ENCODE measurements at regions not wholly inside any gene's neighbourhood (a gene's known extent, or its start where the extent isn't known, plus 50 kb on each side); places are given as distances from the start of the nearest gene placed in this dataset.

GRCh38 chr12:131313635-131314034, 359.9 kb downstream of the ADGRD1 start:
- Mint-ChIP-seq H3K36me3 (ENCODE audit: low read depth, unreplicated experiment) (peaks cover 9% of the 10 kb centered on the region), H3K27me3 (ENCODE audit: unreplicated experiment) (peaks cover 11% of the 10 kb centered on the region), H3K9me3 (ENCODE audit: unreplicated experiment) (peaks cover 16% of the 10 kb centered on the region), H3K4me3 (ENCODE audit: unreplicated experiment) (no peak overlapping the region), H3K4me1 (ENCODE audit: unreplicated experiment) (peaks cover 5% of the 10 kb centered on the region), H3K27ac (ENCODE audit: unreplicated experiment) (no peak overlapping the region)
- DNase-seq (ENCODE audit: low spot score) = no peak
- TF ChIP-seq CTCF (IDR thresholded peaks at IDR 0.05; ENCODE audit: unreplicated experiment) = no peak

- peaks cover 19% of the 10 kb centered on the region for H3K9me3 Mint-ChIP-seq (ENCODE audit: unreplicated experiment)
- peaks cover 5% of the 10 kb centered on the region for H3K4me1 Mint-ChIP-seq (ENCODE audit: unreplicated experiment)
- H3K36me3 Mint-ChIP-seq (ENCODE audit: low read depth, unreplicated experiment) = peaks cover 9% of the 10 kb centered on the region
- peaks cover 11% of the 10 kb centered on the region for H3K27me3 Mint-ChIP-seq (ENCODE audit: unreplicated experiment)
- TF ChIP-seq CTCF (IDR thresholded peaks at IDR 0.05; ENCODE audit: unreplicated experiment) = no peak
- H3K27ac Mint-ChIP-seq (ENCODE audit: unreplicated experiment) = no peak overlapping the region
- DNase-seq (ENCODE audit: low spot score) = no peak
- H3K4me3 Mint-ChIP-seq (ENCODE audit: unreplicated experiment) = no peak overlapping the region
Measured at GRCh38 chr12:131314524-131315090, 360.9 kb downstream of the ADGRD1 start.

GRCh38 chr12:131315601-131316000, 361.9 kb downstream of the ADGRD1 start:
- Mint-ChIP-seq H3K27ac (ENCODE audit: unreplicated experiment) (no peak overlapping the region), H3K4me1 (ENCODE audit: unreplicated experiment) (peaks cover 5% of the 10 kb centered on the region), H3K4me3 (ENCODE audit: unreplicated experiment) (no peak overlapping the region), H3K9me3 (ENCODE audit: unreplicated experiment) (peaks cover 23% of the 10 kb centered on the region), H3K27me3 (ENCODE audit: unreplicated experiment) (peaks cover 11% of the 10 kb centered on the region), H3K36me3 (ENCODE audit: low read depth, unreplicated experiment) (peaks cover 9% of the 10 kb centered on the region)
- no peak for TF ChIP-seq CTCF (IDR thresholded peaks at IDR 0.05; ENCODE audit: unreplicated experiment)
- DNase-seq (ENCODE audit: low spot score) = no peak

- Mint-ChIP-seq H3K36me3 (ENCODE audit: low read depth, unreplicated experiment) (peaks cover 9% of the 10 kb centered on the region), H3K27me3 (ENCODE audit: unreplicated experiment) (peaks cover 9% of the 10 kb centered on the region), H3K9me3 (ENCODE audit: unreplicated experiment) (peaks cover 23% of the 10 kb centered on the region), H3K4me3 (ENCODE audit: unreplicated experiment) (no peak overlapping the region), H3K27ac (ENCODE audit: unreplicated experiment) (no peak overlapping the region), H3K4me1 (ENCODE audit: unreplicated experiment) (peaks cover 5% of the 10 kb centered on the region)
- no peak for TF ChIP-seq CTCF (IDR thresholded peaks at IDR 0.05; ENCODE audit: unreplicated experiment)
- DNase-seq (ENCODE audit: low spot score) = no peak
Measured at GRCh38 chr12:131316388-131316787, 362.7 kb downstream of the ADGRD1 start.

GRCh38 chr12:131318045-131318685, 364.5 kb downstream of the ADGRD1 start:
- Mint-ChIP-seq H3K36me3 (ENCODE audit: low read depth, unreplicated experiment) (peaks cover 9% of the 10 kb centered on the region), H3K4me1 (ENCODE audit: unreplicated experiment) (peaks cover 5% of the 10 kb centered on the region), H3K27me3 (ENCODE audit: unreplicated experiment) (peaks cover 9% of the 10 kb centered on the region), H3K9me3 (ENCODE audit: unreplicated experiment) (peaks cover 23% of the 10 kb centered on the region), H3K4me3 (ENCODE audit: unreplicated experiment) (no peak overlapping the region), H3K27ac (ENCODE audit: unreplicated experiment) (no peak overlapping the region)
- no peak for TF ChIP-seq CTCF (IDR thresholded peaks at IDR 0.05; ENCODE audit: unreplicated experiment)
- no peak for DNase-seq (ENCODE audit: low spot score)
